HG02840 (cell line): ENCODE measurements at regions not wholly inside any gene's neighbourhood (a gene's known extent, or its start where the extent isn't known, plus 50 kb on each side); places are given as distances from the start of the nearest gene placed in this dataset.

Experiments used
- ATAC-seq: cut with Tn5 transposase; IDR thresholded peaks from one replicate; pipeline ENCODE4 v1.9.1; 2021; ENCODE audit warnings: mild to moderate bottlenecking, moderate library complexity, moderate number of reproducible peaks; ENCODE audit not compliant: unreplicated experiment, low FRiP score

DNA sequence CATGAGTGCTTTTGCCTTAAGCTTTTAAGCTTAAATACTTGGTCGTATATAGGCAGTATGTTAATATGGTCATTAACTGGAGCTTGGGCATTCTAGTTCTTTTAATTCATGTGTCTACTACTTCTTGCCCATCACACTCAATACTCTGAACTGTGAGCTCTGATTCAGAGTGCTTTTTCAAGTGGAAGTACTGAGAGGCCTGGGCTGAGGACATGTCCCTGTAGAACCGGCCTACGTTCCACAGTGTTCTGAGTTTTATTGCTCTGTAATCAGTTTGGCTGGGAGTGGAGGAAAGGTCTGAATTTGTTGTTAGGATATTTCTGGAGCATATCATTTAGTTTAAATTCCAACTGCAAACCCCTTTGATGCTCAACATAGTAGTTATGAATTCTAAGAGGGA lies 1744.8 kb upstream of the MIR17HG start:
- ATAC-seq: no peak

DNA sequence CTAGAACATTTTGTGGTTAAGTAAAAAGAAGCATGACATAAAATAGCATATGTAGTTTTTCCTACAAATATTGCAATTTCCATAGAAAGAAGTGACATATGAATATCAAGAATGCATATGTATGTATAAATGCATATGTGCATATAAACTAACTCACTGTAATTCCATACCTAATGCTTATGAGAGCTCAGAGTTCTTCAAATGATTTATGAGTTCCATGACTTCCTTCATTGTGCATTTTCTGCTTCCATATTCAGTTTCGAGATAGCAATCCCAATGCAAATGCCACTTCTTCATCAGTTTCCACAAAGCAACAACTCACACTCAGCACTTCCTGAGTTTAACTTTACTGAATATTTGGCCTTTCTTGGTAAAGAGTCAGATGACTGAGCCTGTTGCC lies 1744.3 kb upstream of the MIR17HG start:
- no peak for ATAC-seq

DNA sequence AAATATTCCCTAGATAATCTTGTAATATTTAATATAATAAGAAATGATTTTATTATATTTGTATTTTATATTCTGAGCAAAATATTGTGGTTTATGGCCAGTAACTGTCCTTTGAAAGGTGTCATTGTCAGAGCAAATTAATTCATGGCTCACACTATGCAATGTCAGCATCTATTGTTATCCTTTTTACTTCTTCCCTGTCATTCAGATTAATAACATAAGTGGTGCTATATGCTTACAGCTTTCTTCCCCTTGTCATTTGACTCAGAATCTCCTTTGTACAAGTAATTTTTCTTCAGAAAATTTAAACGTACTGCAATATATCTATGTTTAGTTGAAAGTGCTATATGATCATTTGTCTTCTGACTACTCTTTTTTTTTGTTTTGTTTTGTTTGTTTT lies 1738.2 kb upstream of the MIR17HG start:
- no peak for ATAC-seq

DNA sequence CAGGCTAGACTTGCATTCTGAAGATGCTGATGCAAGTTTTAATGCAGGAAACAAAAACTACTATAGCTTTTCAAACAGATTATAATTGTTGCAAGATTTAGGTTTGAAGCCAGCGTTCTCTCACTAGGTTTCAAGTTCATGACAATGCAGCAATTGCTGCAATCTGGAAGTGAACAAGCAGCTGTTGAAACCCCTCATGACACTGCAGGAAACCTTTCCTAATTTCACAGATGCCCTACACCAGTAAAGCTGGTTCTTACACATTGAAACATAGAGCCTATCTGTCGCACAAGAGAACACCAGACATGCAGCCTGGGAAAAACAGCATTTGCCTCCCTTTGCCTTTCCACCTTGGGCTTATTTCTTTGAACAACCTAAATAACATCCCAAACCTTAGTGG lies 1737.2 kb upstream of the MIR17HG start:
- no peak for ATAC-seq

DNA sequence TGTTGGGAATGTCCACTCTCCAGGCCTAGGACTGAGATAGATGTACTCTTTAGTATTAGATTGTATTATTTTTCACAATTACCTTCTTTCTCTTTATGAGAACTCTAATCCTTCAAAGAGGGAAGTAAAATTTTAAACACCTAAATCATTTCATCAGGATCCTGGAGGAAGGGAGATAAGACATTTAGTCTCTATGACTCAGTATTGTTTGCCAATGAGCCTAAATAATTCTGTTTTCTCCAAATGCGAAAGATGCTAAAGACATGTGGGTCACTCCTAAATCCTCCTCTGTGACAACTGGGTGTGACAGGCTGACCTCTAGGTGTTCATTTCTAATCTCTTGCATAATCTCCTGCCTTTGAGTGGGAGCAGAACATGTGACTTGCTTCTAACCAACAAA lies 1736.6 kb upstream of the MIR17HG start:
- no peak for ATAC-seq

- ATAC-seq: no peak
These were observed 1719.5 kb upstream of the MIR17HG start for GRCh38 chr13:89627996-89628395.

GRCh38 chr13:89628567-89628966 lies 1718.9 kb upstream of the MIR17HG start:
- ATAC-seq: no peak

DNA sequence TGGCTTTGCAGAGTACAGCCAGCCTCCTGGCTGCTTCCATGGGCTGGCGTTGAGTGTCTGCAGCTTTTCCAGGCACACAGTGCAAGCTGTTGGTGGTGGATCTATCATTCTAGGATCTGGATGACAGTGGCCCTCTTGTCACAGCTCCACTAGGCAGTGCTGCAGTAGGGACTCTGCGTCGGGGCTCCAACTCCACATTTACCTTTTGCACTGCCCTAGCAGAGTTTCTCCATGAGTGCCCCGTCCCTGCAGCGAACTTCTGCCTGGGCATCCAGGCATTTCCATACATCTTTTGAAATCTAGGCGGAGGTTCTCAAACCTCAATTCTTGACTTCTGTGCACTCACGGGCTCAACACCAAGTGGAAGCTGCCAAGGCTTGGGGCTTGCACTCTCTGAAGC lies 1697.3 kb upstream of the MIR17HG start:
- no peak for ATAC-seq

DNA sequence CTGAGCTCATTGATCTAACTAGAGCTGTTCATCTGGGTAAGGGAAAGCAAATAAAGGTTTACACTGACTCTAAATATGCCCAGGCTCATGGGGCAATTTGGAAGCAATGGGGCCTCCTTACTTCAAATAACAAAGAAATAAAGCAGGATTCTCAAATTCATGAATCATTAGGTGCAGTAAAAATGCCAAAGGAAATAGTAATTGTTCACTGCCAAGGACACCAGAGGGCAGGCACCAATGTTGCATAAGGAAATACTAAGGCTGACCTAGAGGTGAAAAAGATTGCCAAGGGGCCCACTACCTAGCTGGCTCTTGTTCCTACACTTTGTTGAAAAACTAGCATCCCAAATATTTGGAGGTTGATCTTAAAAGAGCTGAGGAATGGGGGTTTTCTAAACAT lies 1686.7 kb upstream of the MIR17HG start:
- no peak for ATAC-seq

DNA sequence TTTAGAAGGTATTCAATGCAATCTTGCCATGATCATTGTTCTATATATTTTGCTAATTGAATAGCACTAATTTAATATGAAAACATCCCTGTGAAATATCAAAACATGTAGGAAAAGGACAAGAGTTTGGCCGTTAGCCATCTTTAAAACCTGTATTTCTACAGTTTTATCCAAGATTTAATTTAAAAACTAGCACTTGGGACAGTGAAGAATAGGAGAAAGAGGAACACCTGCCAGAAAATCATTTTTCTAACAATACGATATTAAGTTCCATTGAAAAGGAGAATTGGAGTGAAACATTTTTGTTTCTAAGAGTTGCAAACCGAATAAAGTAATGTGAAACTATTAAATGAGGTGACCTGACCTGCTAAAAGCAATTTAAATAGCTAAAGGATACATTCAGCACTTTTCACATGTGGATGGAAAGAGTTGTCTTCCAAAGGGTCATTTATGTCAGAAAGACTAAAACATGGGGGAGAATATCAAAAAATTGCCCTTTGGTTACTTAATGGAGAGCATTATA lies 1673.6 kb upstream of the MIR17HG start:
- no peak for ATAC-seq

DNA sequence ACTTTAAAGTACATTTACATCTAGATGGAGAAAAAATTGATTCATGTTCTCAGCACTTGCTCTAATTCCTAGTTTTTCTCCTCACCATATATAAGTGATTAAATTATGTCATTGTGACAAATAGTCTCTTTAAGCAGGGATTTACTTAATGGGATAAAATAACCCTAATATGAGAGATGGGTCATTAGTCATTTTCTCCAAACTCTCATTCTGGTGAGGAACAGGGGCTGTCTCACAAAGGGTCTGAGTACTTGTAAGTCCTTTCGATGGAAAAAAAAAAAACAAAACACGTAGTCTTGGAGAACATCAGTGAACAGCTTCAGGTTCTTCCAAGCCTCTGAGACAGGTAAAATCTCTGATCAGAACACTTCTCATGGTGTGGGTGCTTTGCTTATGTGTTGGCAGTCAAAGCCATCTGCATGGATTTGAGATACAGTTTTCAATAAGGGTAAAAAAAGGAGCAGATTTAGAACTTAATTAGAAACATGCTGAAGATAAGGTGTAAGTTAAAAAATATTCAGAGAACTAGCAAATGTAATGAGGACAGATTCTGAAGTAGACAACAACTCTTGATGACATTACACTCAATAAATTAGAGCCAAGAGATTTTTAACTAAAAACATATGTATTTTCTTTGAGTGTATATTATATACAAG lies 1668.9 kb upstream of the MIR17HG start:
- ATAC-seq: no peak

DNA sequence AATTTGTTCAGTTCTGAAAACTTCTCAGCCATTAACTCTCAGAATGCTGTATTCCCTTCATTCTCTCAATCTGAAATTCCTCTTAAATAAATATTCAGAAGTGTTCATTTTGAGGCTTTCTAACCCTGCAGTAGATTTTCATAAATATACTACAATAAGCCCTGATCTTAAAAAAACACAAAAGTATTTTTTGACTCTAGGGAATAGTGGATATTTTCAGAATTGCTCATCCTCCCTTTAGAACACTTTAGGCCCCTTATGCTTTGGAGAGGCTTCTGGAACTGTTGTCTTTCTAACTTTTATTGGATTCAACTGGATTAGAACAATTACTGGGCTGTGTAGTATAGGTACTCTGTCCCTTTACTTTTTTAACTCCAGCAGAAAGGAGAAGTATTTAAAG lies 1662.6 kb upstream of the MIR17HG start:
- ATAC-seq: no peak

DNA sequence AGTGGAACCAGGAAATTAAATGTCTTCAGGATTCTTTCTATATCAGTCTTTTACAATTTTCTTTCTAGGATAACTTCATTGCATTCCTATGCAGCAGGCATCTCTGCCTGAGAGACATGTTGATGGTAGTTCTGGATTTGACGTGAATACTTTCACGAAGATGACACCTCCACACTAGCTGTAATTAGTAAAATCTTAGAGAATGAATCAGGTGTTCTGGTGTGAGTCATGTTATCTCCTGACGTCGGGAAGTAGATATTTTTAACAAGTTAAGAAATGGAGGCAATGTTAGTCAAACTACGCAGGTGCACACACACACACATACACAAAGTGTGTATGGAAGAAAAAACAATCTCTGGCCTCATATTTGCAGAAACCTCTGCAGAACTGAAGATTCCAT lies 1661.3 kb upstream of the MIR17HG start:
- no peak for ATAC-seq

DNA sequence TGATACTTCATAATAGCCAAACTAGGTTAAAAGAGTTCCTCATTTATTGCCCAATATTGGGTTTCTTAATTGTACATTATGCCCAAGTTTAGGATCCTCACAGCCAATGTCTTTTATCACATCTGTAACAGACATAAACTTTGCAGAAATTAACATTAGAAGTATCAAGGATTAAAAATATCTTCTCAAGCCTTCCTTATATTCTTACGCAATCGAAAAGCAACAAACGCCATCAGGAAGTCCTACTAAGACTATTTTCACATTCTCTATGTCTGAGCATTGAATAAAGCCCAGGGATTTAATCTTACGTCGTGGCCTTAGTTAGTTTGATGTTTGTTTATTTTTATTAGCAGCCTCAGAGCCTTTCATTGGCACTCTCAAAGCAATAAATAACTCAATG lies 1660.4 kb upstream of the MIR17HG start:
- no peak for ATAC-seq

- ATAC-seq: no peak
These were observed 1658.6 kb upstream of the MIR17HG start for GRCh38 chr13:89688918-89689317.

- ATAC-seq: no peak
These were observed 1653.0 kb upstream of the MIR17HG start for GRCh38 chr13:89694451-89694850.

DNA sequence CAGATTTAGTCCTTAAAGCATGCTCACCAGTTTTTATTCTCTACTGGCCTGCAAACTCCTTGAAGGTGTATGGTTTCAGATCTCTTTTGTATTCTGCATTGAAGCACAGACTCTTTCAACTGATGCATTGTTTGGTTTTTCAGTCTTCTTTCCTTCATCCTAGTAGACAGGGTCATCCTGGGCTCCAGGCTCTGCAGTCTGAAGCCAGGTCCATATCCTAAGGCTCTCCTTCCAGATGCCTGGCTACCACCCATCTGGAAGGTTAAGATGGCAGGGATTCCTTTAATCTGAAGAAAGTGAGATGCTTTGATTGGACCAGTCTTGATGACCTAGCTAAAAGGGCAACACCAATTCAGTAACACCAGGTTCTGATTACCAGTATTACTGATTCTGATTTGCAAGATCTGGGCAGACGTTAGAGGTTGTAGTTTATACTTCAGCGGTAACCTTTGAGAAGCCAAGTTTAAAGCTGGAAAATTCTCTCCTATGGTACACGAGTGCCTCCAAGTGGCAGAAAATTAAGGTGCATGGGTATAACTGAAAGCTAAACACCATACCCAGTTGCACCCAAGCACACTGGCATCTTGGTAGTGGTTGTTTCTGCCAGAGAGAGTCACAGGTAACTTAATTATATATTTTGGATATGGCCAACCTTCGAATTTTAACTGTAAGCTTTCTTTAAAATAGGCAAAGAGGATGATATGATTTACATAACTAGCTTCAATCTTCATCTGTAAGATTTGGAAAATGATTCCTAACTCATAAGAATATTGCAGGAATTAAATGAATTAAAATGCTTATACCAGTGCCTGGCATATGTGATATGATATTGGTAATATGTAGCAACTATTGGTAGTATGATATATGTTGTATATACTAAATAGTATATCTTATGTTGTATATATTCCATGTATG lies 1651.9 kb upstream of the MIR17HG start:
- no peak for ATAC-seq

DNA sequence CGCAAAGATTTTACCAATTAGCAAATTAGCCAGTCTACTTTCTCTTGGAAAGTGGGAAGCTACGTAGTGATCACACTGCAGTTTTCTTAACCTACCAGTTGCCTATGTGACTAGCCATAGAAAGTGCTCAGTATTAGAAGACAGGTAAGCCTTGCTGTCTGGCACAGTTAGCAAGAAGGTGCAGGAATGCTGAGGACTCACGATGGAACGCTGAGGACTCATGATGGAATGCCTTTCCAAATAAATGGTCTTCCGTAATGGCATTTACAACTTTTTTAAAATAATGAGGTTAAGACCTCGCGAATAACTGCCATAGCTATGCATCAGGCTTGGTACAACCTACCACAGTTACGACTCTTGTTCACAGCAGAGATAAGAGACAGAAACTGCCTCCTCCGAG lies 1645.6 kb upstream of the MIR17HG start:
- no peak for ATAC-seq

DNA sequence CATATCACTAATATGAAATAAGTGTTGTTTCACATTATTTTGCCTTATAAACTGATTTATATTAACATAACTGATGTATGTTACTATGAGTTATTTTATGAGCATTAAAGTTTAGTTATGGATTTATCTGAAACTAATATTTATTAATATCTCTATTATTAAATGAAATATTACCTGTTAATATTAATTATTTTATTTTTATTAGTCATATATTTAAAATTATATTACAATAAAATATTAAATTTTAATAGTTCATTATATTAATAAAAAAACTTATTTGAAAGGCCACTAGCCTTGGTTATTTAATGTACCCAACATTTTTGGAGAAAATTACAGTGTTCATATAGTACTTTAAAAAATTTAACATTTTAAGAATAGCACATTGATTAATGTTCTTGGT lies 1643.4 kb upstream of the MIR17HG start:
- ATAC-seq: no peak

GRCh38 chr13:89708013-89708412 lies 1639.5 kb upstream of the MIR17HG start:
- no peak for ATAC-seq

GRCh38 chr13:89721216-89721615 lies 1626.3 kb upstream of the MIR17HG start:
- no peak for ATAC-seq
